ENCODE measurements at regions not wholly inside any gene's neighbourhood (a gene's known extent, or its start where the extent isn't known, plus 50 kb on each side); places are given as distances from the start of the nearest gene placed in this dataset.

- H2BK120ac ChIP-seq (ENCODE audit: low read depth, low read length): no peak overlapping the region
- no TSS peak for BruUV-seq (replicated peaks)
- TF ChIP-seq SMC3 (IDR thresholded peaks at IDR 0.05; ENCODE audit: low read depth, low read length): no peak
- TF ChIP-seq RFX5 (IDR thresholded peaks at IDR 0.05; ENCODE audit: low read depth, low read length): no peak
- no peak for TF ChIP-seq MAZ (IDR thresholded peaks at IDR 0.05; ENCODE audit: borderline replicate concordance, low read depth, low read length)
- no peak for TF ChIP-seq FOS (IDR thresholded peaks at IDR 0.05; ENCODE audit: low read depth, low read length)
- no peak for TF ChIP-seq BHLHE40 (IDR thresholded peaks at IDR 0.05; ENCODE audit: low read depth, low read length)
- H2BK5ac ChIP-seq (ENCODE audit: low read depth, low read length, poor library complexity, severe bottlenecking): no peak overlapping the region
- H3K4me1 ChIP-seq (ENCODE audit: control insufficient read depth, insufficient read depth, low read length): no peaks in the 10 kb centered on the region
- H3K56ac ChIP-seq (ENCODE audit: extremely low read depth, insufficient read depth, low read length): no peak overlapping the region
- H4K5ac ChIP-seq (ENCODE audit: low read depth, low read length): no peak overlapping the region
- H3K9me3 ChIP-seq (ENCODE audit: control insufficient read depth, insufficient read depth, low read length): no peaks in the 10 kb centered on the region
- no peak overlapping the region for H3K14ac ChIP-seq (replicated peaks; ENCODE audit: low read depth, low read length)
- no peaks in the 10 kb centered on the region for H3K9me1 ChIP-seq (ENCODE audit: insufficient read depth, low read length)
- no peak overlapping the region for H3K9ac ChIP-seq (ENCODE audit: low read depth, low read length)
- H2AK9ac ChIP-seq (replicated peaks; ENCODE audit: low read depth, low read length, poor library complexity): no peak overlapping the region
- H2BK20ac ChIP-seq (ENCODE audit: low read depth, low read length): no peak overlapping the region
- H3K4ac ChIP-seq (ENCODE audit: low read depth, low read length): no peak overlapping the region
- dilution Hi-C loops (cut with HindIII; ENCODE audit: low sequenced_read_pairs, unreplicated experiment): no loop called here
- H3K18ac ChIP-seq (ENCODE audit: low read depth, low read length): no peak overlapping the region
- ChIA-PET POLR2A (ENCODE audit: unreplicated experiment) (no interaction called here), CTCF (no interaction called here)
- ATAC-seq (ENCODE audit: low read depth) (no peak), DNase-seq (no peak)
- no peaks in the 10 kb centered on the region for H3K27me3 ChIP-seq (ENCODE audit: control insufficient read depth, insufficient read depth, low read length)
- no peak overlapping the region for H4K91ac ChIP-seq (ENCODE audit: insufficient read depth, low read depth, low read length)
- no peak overlapping the region for H4K8ac ChIP-seq (ENCODE audit: low read depth in 2 of 2, low read length in 2 of 2)
- H4K20me1 ChIP-seq (ENCODE audit: insufficient read depth, low read length): no peaks in the 10 kb centered on the region
- no peak overlapping the region for H3K4me3 ChIP-seq (ENCODE audit: insufficient read depth, low read depth, low read length)
- H2BK15ac ChIP-seq (ENCODE audit: low read depth, low read length): no peak overlapping the region
- no peak overlapping the region for H3K4me2 ChIP-seq (ENCODE audit: low read depth, low read length)
- no peaks in the 10 kb centered on the region for H3K79me1 ChIP-seq (ENCODE audit: low read depth in 1 of 2, low read length in 2 of 2)
- H3K23ac ChIP-seq (ENCODE audit: low read depth, low read length): no peak overlapping the region
- no peak overlapping the region for H3K27ac ChIP-seq (ENCODE audit: insufficient read depth, low read length)
- in situ Hi-C loops (cut with MboI; ENCODE audit: low sequenced_read_pairs): no loop called here
- H3K36me3 ChIP-seq (ENCODE audit: control insufficient read depth, insufficient read depth, low read length): no peaks in the 10 kb centered on the region
- intact Hi-C loops (cut with micrococcal nuclease): no loop called here
- no peak overlapping the region for H2AK5ac ChIP-seq (ENCODE audit: low read depth, low read length)
- WGBS, 2 experiments (ENCODE audit: extremely low coverage in 2 of 2, insufficient read length in 1 of 2): no CpG with 5 or more reads among the region's 4 CpGs
- no peak overlapping the region for H2AFZ ChIP-seq (replicated peaks; ENCODE audit: low read length, poor library complexity)
Measured at GRCh38 chr6:147677647-147678046, 169.2 kb downstream of the SAMD5 start.

All from IMR-90 (cell line).